ENCODE measurements at regions not wholly inside any gene's neighbourhood (a gene's known extent, or its start where the extent isn't known, plus 50 kb on each side); places are given as distances from the start of the nearest gene placed in this dataset.

GRCh38 chr16:85375282-85375681 lies 237.8 kb upstream of the GSE1 start:
- no peak for TF ChIP-seq CTCF (IDR thresholded peaks at IDR 0.05)
- no peak for TF ChIP-seq SIN3A (IDR thresholded peaks at IDR 0.05; ENCODE audit: borderline replicate concordance, insufficient read depth, low read depth, low read length)
- TF ChIP-seq POLR2AphosphoS5 (IDR thresholded peaks at IDR 0.05; ENCODE audit: low read depth, low read length) = no peak
- TF ChIP-seq TCF7L2 (IDR thresholded peaks at IDR 0.05; ENCODE audit: low read depth, low read length) = no peak
